ENCODE measurements at regions not wholly inside any gene's neighbourhood (a gene's known extent, or its start where the extent isn't known, plus 50 kb on each side); places are given as distances from the start of the nearest gene placed in this dataset.

DNA sequence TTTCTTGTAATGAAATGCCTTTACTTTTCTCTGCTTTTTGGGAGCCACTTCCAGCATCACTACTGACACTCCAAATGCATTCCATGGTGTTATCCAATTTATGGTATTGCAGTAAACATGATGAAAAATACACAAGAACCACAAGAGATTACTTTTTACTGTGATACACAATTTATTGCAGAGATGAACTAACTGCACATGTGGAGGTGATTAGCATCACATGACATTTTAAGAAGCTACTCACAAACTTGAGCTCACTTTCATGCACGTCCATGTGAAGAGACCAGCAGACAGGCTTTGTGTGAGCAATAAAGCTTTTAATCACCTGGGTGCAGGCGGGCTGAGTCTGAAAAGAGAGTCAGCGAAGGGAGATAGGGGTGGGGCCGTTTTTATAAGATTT lies 780.5 kb upstream of the GOT2 start:
- DNase-seq: no peak
- ATAC-seq (ENCODE audit: low FRiP score in 2 of 2): no peak
- no peak overlapping the region for H3K4me3 ChIP-seq
- TF ChIP-seq EP300 (IDR thresholded peaks at IDR 0.05) (no peak), POLR2AphosphoS5 (IDR thresholded peaks at IDR 0.05) (no peak), POLR2A (IDR thresholded peaks at IDR 0.05) (no peak)
- TF ChIP-seq, protein P1, sequence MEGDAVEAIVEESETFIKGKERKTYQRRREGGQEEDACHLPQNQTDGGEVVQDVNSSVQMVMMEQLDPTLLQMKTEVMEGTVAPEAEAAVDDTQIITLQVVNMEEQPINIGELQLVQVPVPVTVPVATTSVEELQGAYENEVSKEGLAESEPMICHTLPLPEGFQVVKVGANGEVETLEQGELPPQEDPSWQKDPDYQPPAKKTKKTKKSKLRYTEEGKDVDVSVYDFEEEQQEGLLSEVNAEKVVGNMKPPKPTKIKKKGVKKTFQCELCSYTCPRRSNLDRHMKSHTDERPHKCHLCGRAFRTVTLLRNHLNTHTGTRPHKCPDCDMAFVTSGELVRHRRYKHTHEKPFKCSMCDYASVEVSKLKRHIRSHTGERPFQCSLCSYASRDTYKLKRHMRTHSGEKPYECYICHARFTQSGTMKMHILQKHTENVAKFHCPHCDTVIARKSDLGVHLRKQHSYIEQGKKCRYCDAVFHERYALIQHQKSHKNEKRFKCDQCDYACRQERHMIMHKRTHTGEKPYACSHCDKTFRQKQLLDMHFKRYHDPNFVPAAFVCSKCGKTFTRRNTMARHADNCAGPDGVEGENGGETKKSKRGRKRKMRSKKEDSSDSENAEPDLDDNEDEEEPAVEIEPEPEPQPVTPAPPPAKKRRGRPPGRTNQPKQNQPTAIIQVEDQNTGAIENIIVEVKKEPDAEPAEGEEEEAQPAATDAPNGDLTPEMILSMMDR (IDR thresholded peaks at IDR 0.05): no peak
- H3K36me3 ChIP-seq: no peaks in the 10 kb centered on the region
- H3K9me3 ChIP-seq: no peaks in the 10 kb centered on the region
- no peaks in the 10 kb centered on the region for H3K27me3 ChIP-seq
- no peak overlapping the region for H3K27ac ChIP-seq
- WGBS, 2 donors: 85 to 94% methylated on average over 4 of the region's 4 CpGs
- H3K4me1 ChIP-seq: no peaks in the 10 kb centered on the region

DNA sequence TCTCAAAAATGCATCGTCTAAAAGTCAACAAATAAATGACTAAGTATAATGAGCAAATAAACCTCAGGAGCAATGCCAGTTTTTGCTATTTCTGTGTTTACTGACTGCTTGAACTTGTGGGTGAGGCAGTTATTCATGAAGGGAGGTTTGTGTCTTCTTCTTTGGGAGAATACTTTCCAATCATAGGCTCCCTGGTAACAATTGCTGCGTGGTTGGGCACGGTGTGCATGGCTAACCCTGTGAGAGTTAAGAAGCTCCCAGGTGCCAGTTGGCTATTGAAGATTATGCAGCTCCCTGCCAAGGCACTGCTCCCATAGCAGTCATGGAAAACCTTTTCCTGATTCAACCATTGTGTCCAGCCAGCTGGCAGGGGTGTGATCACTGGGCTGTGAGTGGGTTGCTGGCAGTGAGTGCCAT lies 775.9 kb upstream of the GOT2 start:
- TF ChIP-seq, protein P1 (IDR thresholded peaks at IDR 0.05): no peak
- TF ChIP-seq POLR2A (IDR thresholded peaks at IDR 0.05) (no peak), EP300 (IDR thresholded peaks at IDR 0.05) (no peak), POLR2AphosphoS5 (IDR thresholded peaks at IDR 0.05) (no peak)
- H3K4me3 ChIP-seq: no peak overlapping the region
- H3K27ac ChIP-seq: no peak overlapping the region
- no peaks in the 10 kb centered on the region for H3K27me3 ChIP-seq
- H3K36me3 ChIP-seq: no peaks in the 10 kb centered on the region
- H3K9me3 ChIP-seq: no peaks in the 10 kb centered on the region
- no peak for ATAC-seq (ENCODE audit: low FRiP score in 2 of 2)
- no peaks in the 10 kb centered on the region for H3K4me1 ChIP-seq
- WGBS, 2 donors: 75% methylated on average over 3 of the region's 3 CpGs
- no peak for DNase-seq

DNA sequence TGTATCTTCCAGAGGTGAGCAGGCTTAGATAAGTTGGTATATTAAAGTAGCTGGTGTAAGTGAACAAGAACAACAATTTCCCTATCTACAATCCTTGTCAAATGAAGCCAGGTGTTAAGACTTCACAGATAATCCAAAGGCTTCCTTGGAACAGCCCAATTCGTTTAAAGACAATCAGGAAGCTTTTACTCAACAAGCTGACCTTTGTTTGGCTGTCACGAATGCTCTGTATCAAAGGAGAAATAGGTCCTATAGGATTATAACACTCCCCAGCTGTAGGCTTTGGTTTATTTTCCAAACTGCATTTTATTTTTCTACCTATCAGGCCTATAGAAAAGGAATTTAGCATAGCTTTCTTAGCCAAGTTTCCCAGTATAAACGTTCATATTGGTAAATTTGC lies 766.5 kb upstream of the GOT2 start:
- WGBS, 2 donors: 55 to 59% methylated on average over 3 of the region's 3 CpGs
- Histone ChIP-seq H3K4me1 (no peaks in the 10 kb centered on the region), H3K4me3 (no peak overlapping the region), H3K36me3 (no peaks in the 10 kb centered on the region), H3K27ac (no peak overlapping the region), H3K27me3 (no peaks in the 10 kb centered on the region), H3K9me3 (no peaks in the 10 kb centered on the region)
- TF ChIP-seq, protein P1 (IDR thresholded peaks at IDR 0.05): no peak
- TF ChIP-seq POLR2A (IDR thresholded peaks at IDR 0.05): no peak
- TF ChIP-seq EP300 (IDR thresholded peaks at IDR 0.05): no peak
- no peak for TF ChIP-seq POLR2AphosphoS5 (IDR thresholded peaks at IDR 0.05)
- no peak for DNase-seq
- ATAC-seq (ENCODE audit: low FRiP score in 2 of 2): no peak

- DNase-seq: no peak
- Histone ChIP-seq H3K27me3 (no peaks in the 10 kb centered on the region), H3K27ac (no peak overlapping the region), H3K4me1 (no peaks in the 10 kb centered on the region), H3K4me3 (no peak overlapping the region), H3K36me3 (no peaks in the 10 kb centered on the region), H3K9me3 (no peaks in the 10 kb centered on the region)
- 63 to 96% methylated on average over 2 of the region's 2 CpGs for WGBS, 2 donors
- no peak for TF ChIP-seq POLR2A (IDR thresholded peaks at IDR 0.05)
- no peak for TF ChIP-seq EP300 (IDR thresholded peaks at IDR 0.05)
- no peak for TF ChIP-seq POLR2AphosphoS5 (IDR thresholded peaks at IDR 0.05)
- TF ChIP-seq, protein P1 (IDR thresholded peaks at IDR 0.05): no peak
- ATAC-seq (ENCODE audit: low FRiP score in 2 of 2): no peak
These were observed 753.0 kb upstream of the GOT2 start for GRCh38 chr16:59487067-59487466.

GRCh38 chr16:59484833-59485516 lies 750.9 kb upstream of the GOT2 start:
- TF ChIP-seq EP300 (IDR thresholded peaks at IDR 0.05) (no peak), POLR2AphosphoS5 (IDR thresholded peaks at IDR 0.05) (no peak), POLR2A (IDR thresholded peaks at IDR 0.05) (no peak)
- TF ChIP-seq, protein P1 (IDR thresholded peaks at IDR 0.05): no peak
- ATAC-seq (ENCODE audit: low FRiP score in 2 of 2): no peak
- Histone ChIP-seq H3K4me1 (no peaks in the 10 kb centered on the region), H3K36me3 (no peaks in the 10 kb centered on the region), H3K4me3 (no peak overlapping the region), H3K27me3 (no peaks in the 10 kb centered on the region), H3K27ac (no peak overlapping the region), H3K9me3 (no peaks in the 10 kb centered on the region)
- no peak for DNase-seq
- whole genome bisulfite sequencing, 2 donors: 85 to 88% methylated on average over 2 of the region's 2 CpGs

Measured in upper lobe of left lung (tissue), 6 donors.